B cell (primary cell): ENCODE measurements at regions not wholly inside any gene's neighbourhood (a gene's known extent, or its start where the extent isn't known, plus 50 kb on each side); places are given as distances from the start of the nearest gene placed in this dataset.

Source experiments
- ATAC-seq: fragments of 200-7000 bp; cut with Tn5 transposase; one replicate; pipeline ENCODE4 v1.10.0; 2021; ENCODE audit warnings: low read depth, mild to moderate bottlenecking, moderate number of reproducible peaks, moderate library complexity
- CTCF ChIA-PET: fragments of 350-600 bp; sonication (Branson Sonifier 250); formaldehyde crosslinking; loops from one replicate; lab custom pipeline; 2021; ENCODE audit warnings: antibody characterized with exemption, inconsistent platforms; lab: Charles Lee
- POLR2A ChIA-PET: fragments of 350-600 bp; sonication (Branson Sonifier 250); formaldehyde crosslinking; loops from one replicate; lab custom pipeline; 2021; ENCODE audit warnings: antibody characterized with exemption; lab: Charles Lee
- DNase-seq: peaks from one replicate; pipeline ENCODE4 v3.0.0; 2013
- H2AFZ ChIP-seq: 2 replicates; pipeline ENCODE4 v1.6.1; 2012; ENCODE audit warnings: mild to moderate bottlenecking, low read depth, low read length; ENCODE audit not compliant: insufficient read depth, poor library complexity, severe bottlenecking
- H3K27ac ChIP-seq, 2 donors: 1 replicate in 1 of 2; 2 replicates in 1 of 2; pipeline ENCODE4 v1.5.1; 2012 to 2013; ENCODE audit warnings: low read length in 2 of 2, mild to moderate bottlenecking in 2 of 2, moderate library complexity in 1 of 2
- H3K27me3 ChIP-seq, 4 experiments: fragments of 200-600 bp in 1 of 4; sonication (generic) in 1 of 4; replicated peaks in 1 of 4; 1 replicate in 2 of 4; 2 replicates in 2 of 4; pipeline versions ENCODE4 v1.6.1 to v1.7.0; 2013 to 2016; ENCODE audit warnings: low read length in 3 of 4, mild to moderate bottlenecking in 2 of 4, mixed read lengths in 1 of 4, moderate library complexity in 1 of 4; ENCODE audit not compliant: insufficient read depth in 4 of 4, control insufficient read depth in 3 of 4; ENCODE audit errors: control extremely low read depth in 1 of 4
- H3K36me3 ChIP-seq, 2 experiments: replicated peaks in 1 of 2; 1 replicate in 1 of 2; 2 replicates in 1 of 2; pipeline versions ENCODE4 v1.6.1 to v1.7.1; 2013; ENCODE audit warnings: low read length in 1 of 2; ENCODE audit not compliant: insufficient read depth in 2 of 2, control insufficient read depth in 1 of 2; ENCODE audit errors: control extremely low read depth in 1 of 2, extremely low read depth in 1 of 2
- H3K4me1 ChIP-seq, 2 donors: fragments of 200-600 bp in 1 of 2; sonication (generic) in 1 of 2; 1 replicate in 1 of 2; 2 replicates in 1 of 2; pipeline versions ENCODE4 v1.5.1 to v1.6.1; 2013 to 2017; ENCODE audit warnings: low read length in 2 of 2; ENCODE audit not compliant: control insufficient read depth in 2 of 2, insufficient read depth in 2 of 2
- H3K4me2 ChIP-seq: replicated peaks from 2 replicates; pipeline ENCODE3; 2012; ENCODE audit warnings: mild to moderate bottlenecking, low read depth, low read length; ENCODE audit not compliant: poor library complexity, severe bottlenecking
- H3K4me3 ChIP-seq, 5 experiments: fragments of 200-600 bp in 1 of 5; sonication (generic) in 1 of 5; 1 replicate in 3 of 5; 2 replicates in 2 of 5; pipeline versions ENCODE4 v1.5.1 to v1.7.0; 2011 to 2016; ENCODE audit warnings: low read length in 4 of 5, mild to moderate bottlenecking in 4 of 5, low read depth in 2 of 5, control low read depth in 1 of 5, moderate library complexity in 1 of 5; ENCODE audit not compliant: insufficient read depth in 1 of 5; ENCODE audit errors: control extremely low read depth in 1 of 5, extremely low read depth in 1 of 5
- H3K79me2 ChIP-seq: fragments of 200-600 bp; sonication (generic); one replicate; pipeline ENCODE4 v1.6.0; 2016; ENCODE audit warnings: low read length; ENCODE audit not compliant: control insufficient read depth, insufficient read depth
- H3K9ac ChIP-seq: fragments of 200-600 bp; sonication (generic); 2 replicates; pipeline ENCODE4 v1.6.1; 2017; ENCODE audit warnings: mild to moderate bottlenecking, low read length, moderate library complexity
- H3K9me3 ChIP-seq, 3 donors: one replicate each; pipeline versions ENCODE4 v1.6.1 to v1.7.1; 2013; ENCODE audit warnings: low read length in 2 of 3; ENCODE audit not compliant: control insufficient read depth in 2 of 3, insufficient read depth in 1 of 3; ENCODE audit errors: control extremely low read depth in 1 of 3
- H4K20me1 ChIP-seq: 2 replicates; pipeline ENCODE4 v1.6.0; 2012; ENCODE audit warnings: mild to moderate bottlenecking, low read length; ENCODE audit not compliant: insufficient read depth, control insufficient read depth, poor library complexity, severe bottlenecking
- H3K27ac Mint-ChIP-seq: one replicate; pipeline ENCODE4 v1.8.0; 2021; ENCODE audit warnings: mixed read lengths
- H3K27me3 Mint-ChIP-seq: one replicate; pipeline ENCODE4 v1.8.0; 2021; ENCODE audit warnings: mixed read lengths
- H3K4me1 Mint-ChIP-seq: one replicate; pipeline ENCODE4 v1.8.0; 2021; ENCODE audit warnings: mixed read lengths
- H3K4me3 Mint-ChIP-seq: one replicate; pipeline ENCODE4 v1.8.0; 2021; ENCODE audit warnings: mixed read lengths
- H3K9me3 Mint-ChIP-seq: one replicate; pipeline ENCODE4 v1.8.0; 2022; ENCODE audit warnings: mixed read lengths; ENCODE audit not compliant: insufficient read depth
- EZH2 ChIP-seq: IDR thresholded peaks from 2 replicates; pipeline ENCODE4 v1.6.1; 2012; ENCODE audit warnings: borderline replicate concordance, low read depth, mild to moderate bottlenecking, moderate library complexity, low read length; ENCODE audit not compliant: insufficient read depth, poor library complexity, severe bottlenecking
- WGBS: methylation state at CpG from one replicate; pipeline ENCODE4 v1.1.5; 2013; ENCODE audit warnings: missing lambda C conversion rate; ENCODE audit not compliant: insufficient coverage; 5-methylcytosine and 5-hydroxymethylcytosine counted together
- intact Hi-C: fragments of 100-400 bp; cut with micrococcal nuclease; formaldehyde crosslinking; loops from one replicate; pipeline ENCODE4 v1.10.0; 2022
- TF ChIP-seq, protein P1 (sequence below): fragments of 200-600 bp; IDR thresholded peaks from one replicate; pipeline ENCODE4 v1.8.0; 2022; ENCODE audit warnings: antibody characterized with exemption, mild to moderate bottlenecking

DNA sequence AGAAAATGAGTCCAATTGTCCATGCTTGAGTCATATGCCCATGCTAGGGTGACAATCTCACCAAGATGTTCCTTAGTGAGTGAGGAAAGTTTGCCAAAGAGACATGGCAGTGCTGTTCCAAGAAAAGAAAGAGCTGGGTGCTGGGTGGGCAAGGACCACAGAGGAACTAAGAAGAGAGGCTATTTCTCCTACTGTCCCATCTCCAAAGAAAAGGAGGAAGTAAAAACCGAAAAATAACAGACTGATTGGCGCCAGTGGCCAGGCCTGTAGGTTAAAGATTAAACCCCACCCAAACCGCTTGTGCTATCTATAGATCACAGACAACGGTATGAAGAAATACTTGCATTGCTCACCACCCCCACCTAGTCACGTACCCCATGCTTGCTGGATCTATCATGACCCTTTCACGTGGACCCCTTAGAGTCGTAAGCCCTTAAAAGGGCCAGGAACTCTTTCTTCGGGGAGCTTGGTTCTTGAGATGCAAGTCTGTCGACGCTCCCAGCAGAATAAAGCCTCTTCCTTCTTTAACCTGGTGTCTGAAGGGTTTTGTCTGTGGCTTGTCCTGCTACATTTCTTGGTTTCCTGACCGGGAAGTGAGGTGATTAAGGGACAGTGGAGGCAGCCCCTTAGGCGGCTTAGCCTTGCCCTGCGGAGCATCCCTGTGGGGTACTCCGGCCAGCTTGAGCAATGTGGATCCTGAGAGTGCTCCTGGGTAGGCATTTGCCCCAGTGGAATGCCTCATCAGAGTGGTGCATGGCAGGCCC, 606.5 kb downstream of the UQCRFS1 start:
- Mint-ChIP-seq H3K4me1 (no peaks in the 10 kb centered on the region), H3K9me3 (peaks cover 2% of the 10 kb centered on the region), H3K27me3 (no peaks in the 10 kb centered on the region), H3K4me3 (no peak overlapping the region), H3K27ac (no peak overlapping the region)
- Histone ChIP-seq H4K20me1 (no peaks in the 10 kb centered on the region), H3K79me2 (no peaks in the 10 kb centered on the region), H3K27ac (no peak overlapping the region), H3K36me3 (no peaks in the 10 kb centered on the region), H3K4me1 (no peaks in the 10 kb centered on the region), H2AFZ (no peak overlapping the region), H3K4me3 (no peak overlapping the region), H3K9me3 (peaks cover 0 to 32% (median 8%) of the 10 kb centered on the region in 3 donors), H3K9ac (no peak overlapping the region), H3K4me2 (no peak overlapping the region), H3K27me3 (no peaks in the 10 kb centered on the region)
- POLR2A ChIA-PET: no interaction called here
- no peak for ATAC-seq
- DNase-seq: no peak
- 87% methylated on average over 12 of the region's 14 CpGs for WGBS
- intact Hi-C loops: no loop called here
- CTCF ChIA-PET: no interaction called here
- TF ChIP-seq, protein P1, sequence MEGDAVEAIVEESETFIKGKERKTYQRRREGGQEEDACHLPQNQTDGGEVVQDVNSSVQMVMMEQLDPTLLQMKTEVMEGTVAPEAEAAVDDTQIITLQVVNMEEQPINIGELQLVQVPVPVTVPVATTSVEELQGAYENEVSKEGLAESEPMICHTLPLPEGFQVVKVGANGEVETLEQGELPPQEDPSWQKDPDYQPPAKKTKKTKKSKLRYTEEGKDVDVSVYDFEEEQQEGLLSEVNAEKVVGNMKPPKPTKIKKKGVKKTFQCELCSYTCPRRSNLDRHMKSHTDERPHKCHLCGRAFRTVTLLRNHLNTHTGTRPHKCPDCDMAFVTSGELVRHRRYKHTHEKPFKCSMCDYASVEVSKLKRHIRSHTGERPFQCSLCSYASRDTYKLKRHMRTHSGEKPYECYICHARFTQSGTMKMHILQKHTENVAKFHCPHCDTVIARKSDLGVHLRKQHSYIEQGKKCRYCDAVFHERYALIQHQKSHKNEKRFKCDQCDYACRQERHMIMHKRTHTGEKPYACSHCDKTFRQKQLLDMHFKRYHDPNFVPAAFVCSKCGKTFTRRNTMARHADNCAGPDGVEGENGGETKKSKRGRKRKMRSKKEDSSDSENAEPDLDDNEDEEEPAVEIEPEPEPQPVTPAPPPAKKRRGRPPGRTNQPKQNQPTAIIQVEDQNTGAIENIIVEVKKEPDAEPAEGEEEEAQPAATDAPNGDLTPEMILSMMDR: no peak
- TF ChIP-seq EZH2: no peak

DNA sequence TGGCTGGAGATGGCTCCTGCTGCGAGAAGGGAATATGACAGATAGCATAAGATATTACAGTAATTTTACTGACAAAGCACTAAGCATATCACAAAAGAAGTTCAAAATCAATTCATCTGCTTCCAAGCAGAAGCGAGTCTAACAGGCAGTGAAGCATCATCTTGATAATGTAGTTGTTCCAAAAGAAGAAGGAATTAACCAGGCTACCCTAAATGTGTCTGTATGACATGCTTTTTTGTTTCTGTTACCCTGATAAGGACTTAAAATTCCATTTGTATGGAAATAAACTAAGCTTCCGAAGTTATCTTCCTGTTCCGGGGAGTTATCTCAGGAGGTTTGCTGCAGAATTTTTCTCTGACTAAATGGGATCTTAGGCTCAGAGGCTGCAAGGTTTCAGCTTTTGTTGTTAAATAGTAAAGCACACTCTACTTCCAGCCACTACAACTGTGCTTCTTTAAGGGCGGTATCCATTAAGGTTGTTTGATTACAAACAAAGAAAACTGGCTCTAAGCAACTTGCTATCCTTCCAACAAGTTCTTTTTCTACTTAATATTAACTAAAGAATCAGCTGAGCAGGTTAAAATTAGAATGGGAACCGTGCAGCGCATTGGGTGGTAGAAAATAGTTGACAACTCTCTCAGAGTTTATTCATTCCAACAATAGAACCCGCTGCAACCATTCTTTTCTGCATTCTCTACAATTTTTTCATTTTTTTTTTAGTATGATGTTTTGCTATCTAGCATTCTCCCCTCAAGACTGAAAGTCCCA, 607.3 kb downstream of the UQCRFS1 start:
- CTCF ChIA-PET: no interaction called here

More for the DNA sequence above, 607.3 kb downstream of the UQCRFS1 start:
- Histone ChIP-seq H4K20me1 (no peaks in the 10 kb centered on the region), H3K79me2 (no peaks in the 10 kb centered on the region), H3K4me1 (no peaks in the 10 kb centered on the region), H2AFZ (no peak overlapping the region), H3K27me3 (no peaks in the 10 kb centered on the region), H3K9me3 (peaks cover 0 to 29% (median 8%) of the 10 kb centered on the region in 3 donors), H3K9ac (no peak overlapping the region), H3K4me2 (no peak overlapping the region), H3K4me3 (no peak overlapping the region), H3K36me3 (no peaks in the 10 kb centered on the region), H3K27ac (no peak overlapping the region)
- intact Hi-C loops: no loop called here
- H3K4me1 Mint-ChIP-seq: no peaks in the 10 kb centered on the region
- 100% methylated on average over 2 of the region's 8 CpGs for WGBS
- no peak for TF ChIP-seq EZH2
- TF ChIP-seq, protein P1: no peak
- peaks cover 2% of the 10 kb centered on the region for H3K9me3 Mint-ChIP-seq
- no peak overlapping the region for H3K27ac Mint-ChIP-seq
- POLR2A ChIA-PET: no interaction called here
- no peak for DNase-seq
- ATAC-seq: no peak
- H3K4me3 Mint-ChIP-seq: no peak overlapping the region
- H3K27me3 Mint-ChIP-seq: no peaks in the 10 kb centered on the region
